HCT116 (cell line): ENCODE measurements at regions not wholly inside any gene's neighbourhood (a gene's known extent, or its start where the extent isn't known, plus 50 kb on each side); places are given as distances from the start of the nearest gene placed in this dataset.

Source experiments
- ATAC-seq: fragments of 200-7000 bp; cut with Tn5 transposase; 2 replicates; pipeline ENCODE4 v1.9.1; 2020; ENCODE audit warnings: mild to moderate bottlenecking, moderate library complexity
- BruUV-seq: library from RNA; stranded (reverse); fragments of 400-500 nt; replicated peaks from 2 replicates; lab custom pipeline; 2021; lab: Mats Ljungman, UMichigan
- CTCF ChIA-PET: fragments of 300-600 bp; sonication (Branson Sonifier 250); formaldehyde crosslinking; loops from one replicate; lab custom pipeline; 2021; ENCODE audit warnings: antibody characterized with exemption; lab: Charles Lee
- POLR2A ChIA-PET: fragments of 300-600, 350-600 bp; sonication (Branson Sonifier 250); formaldehyde crosslinking; loops from one replicate; lab custom pipeline; 2021; ENCODE audit warnings: antibody characterized with exemption; lab: Charles Lee
- RAD21 ChIA-PET, 2 experiments: fragments of 300-600 bp; sonication (Branson Sonifier 250); formaldehyde crosslinking; loops; one replicate each; lab custom pipeline; 2023; ENCODE audit warnings: low total read pairs in 2 of 2; ENCODE audit not compliant: uncharacterized antibody in 2 of 2, unreplicated experiment in 2 of 2, low non-redundant PET in 1 of 2; lab: Charles Lee
- DNase-seq: peaks from one replicate; pipeline ENCODE4 v3.0.0-alpha.2; 2010; ENCODE audit warnings: low read depth, low spot score
- H2AFZ ChIP-seq: fragments of 200-600 bp; shearing (Covaris generic), sonication (generic); 2 replicates; pipeline ENCODE4 v1.6.1; 2017; ENCODE audit warnings: low read depth, mixed run types, mixed read lengths, antibody characterized with exemption, low read length; ENCODE audit not compliant: poor library complexity, severe bottlenecking
- H3K27ac ChIP-seq: 2 replicates; pipeline ENCODE4 v1.5.1; 2012; ENCODE audit warnings: low read depth, low read length
- H3K27me3 ChIP-seq: fragments of 200-600 bp; sonication (generic); 2 replicates; pipeline ENCODE4 v1.6.1; 2016; ENCODE audit warnings: mixed run types, low read length, mixed read lengths; ENCODE audit not compliant: insufficient read depth
- H3K36me3 ChIP-seq, 2 experiments: fragments of 200-500 bp in 1 of 2; fragments of 200-600 bp in 1 of 2; sonication (Bioruptor generic) in 1 of 2; sonication (generic) in 1 of 2; 2 replicates each; pipeline versions ENCODE4 v1.5.1 to v1.6.1; 2014 to 2016; ENCODE audit warnings: low read length in 2 of 2, inconsistent platforms in 1 of 2, mixed read lengths in 1 of 2, mixed run types in 1 of 2; ENCODE audit not compliant: insufficient read depth in 2 of 2, control insufficient read depth in 1 of 2
- H3K4me1 ChIP-seq, 2 experiments: fragments of 200-600 bp in 1 of 2; sonication (generic) in 1 of 2; 2 replicates each; pipeline versions ENCODE4 v1.5.1 to v1.6.1; 2012 to 2017; ENCODE audit warnings: low read length in 2 of 2, inconsistent platforms in 1 of 2, mild to moderate bottlenecking in 1 of 2, mixed read lengths in 1 of 2, mixed run types in 1 of 2, moderate library complexity in 1 of 2; ENCODE audit not compliant: insufficient read depth in 2 of 2, control insufficient read depth in 1 of 2
- H3K4me2 ChIP-seq: fragments of 200-600 bp; sonication (generic); 2 replicates; pipeline ENCODE4 v1.6.1; 2017; ENCODE audit warnings: mixed run types, low read length, mixed read lengths
- H3K4me3 ChIP-seq, 2 experiments: fragments of 200-600 bp in 1 of 2; sonication (generic) in 1 of 2; replicated peaks in 1 of 2; 2 replicates each; pipeline ENCODE4 v1.5.1; 2011 to 2016; ENCODE audit warnings: low read length in 2 of 2, control low read depth in 1 of 2, low read depth in 1 of 2, mild to moderate bottlenecking in 1 of 2, mixed read lengths in 1 of 2, mixed run types in 1 of 2
- H3K79me2 ChIP-seq: fragments of 200-600 bp; sonication (generic); 2 replicates; pipeline ENCODE4 v1.6.1; 2017; ENCODE audit warnings: mild to moderate bottlenecking, mixed run types, low read length, moderate library complexity, mixed read lengths; ENCODE audit not compliant: insufficient read depth
- H3K9ac ChIP-seq: fragments of 200-600 bp; sonication (generic); 2 replicates; pipeline ENCODE4 v1.6.1; 2016; ENCODE audit warnings: low read length, mixed read lengths
- H3K9me2 ChIP-seq: fragments of 200-600 bp; sonication (generic), shearing (Covaris generic); 2 replicates; pipeline ENCODE4 v1.6.1; 2017; ENCODE audit warnings: mixed run types, mild to moderate bottlenecking, moderate library complexity; ENCODE audit not compliant: insufficient read depth
- H3K9me3 ChIP-seq, 2 experiments: fragments of 200-500 bp in 1 of 2; fragments of 200-600 bp in 1 of 2; sonication (Bioruptor generic) in 1 of 2; sonication (generic) in 1 of 2; 2 replicates each; pipeline ENCODE4 v1.6.1; 2014 to 2017; ENCODE audit warnings: low read length in 2 of 2, mixed read lengths in 2 of 2, inconsistent platforms in 1 of 2, low read depth in 1 of 2, mild to moderate bottlenecking in 1 of 2, mixed run types in 1 of 2, moderate library complexity in 1 of 2; ENCODE audit not compliant: control insufficient read depth in 1 of 2, insufficient read depth in 1 of 2
- H4K20me1 ChIP-seq: fragments of 200-600 bp; sonication (generic), shearing (Covaris generic); 2 replicates; pipeline ENCODE4 v1.6.1; 2017; ENCODE audit warnings: mixed run types, mild to moderate bottlenecking, moderate library complexity; ENCODE audit not compliant: insufficient read depth
- CEBPB ChIP-seq: IDR thresholded peaks from 2 replicates; pipeline ENCODE4 v1.6.1; 2012; ENCODE audit warnings: low read depth
- CTCF ChIP-seq, 3 experiments: fragments of 200-600 bp in 1 of 3; sonication (generic) in 1 of 3; IDR thresholded peaks in 2 of 3; conservative IDR thresholded peaks in 1 of 3; 2 replicates each; pipeline ENCODE4 v1.5.1; 2012 to 2017; ENCODE audit warnings: low read depth in 2 of 3, low read length in 2 of 3, antibody characterized with exemption in 1 of 3, borderline replicate concordance in 1 of 3, control low read depth in 1 of 3, mild to moderate bottlenecking in 1 of 3, mixed read lengths in 1 of 3, mixed run types in 1 of 3, moderate library complexity in 1 of 3; ENCODE audit not compliant: insufficient read depth in 1 of 3
- EGR1 ChIP-seq: IDR thresholded peaks from 2 replicates; pipeline ENCODE4 v1.6.1; 2012; ENCODE audit warnings: low read depth
- ELF1 ChIP-seq: IDR thresholded peaks from 2 replicates; pipeline ENCODE4 v1.6.1; 2012; ENCODE audit warnings: low read depth, borderline replicate concordance
- EZH2phosphoT487 ChIP-seq: fragments of 200-600 bp; IDR thresholded peaks from 2 replicates; pipeline ENCODE4 v1.6.1; 2018; ENCODE audit warnings: antibody characterized with exemption, borderline replicate concordance
- JUND ChIP-seq: IDR thresholded peaks from 2 replicates; pipeline ENCODE4 v1.6.1; 2012
- POLR2A ChIP-seq: IDR thresholded peaks from 2 replicates; pipeline ENCODE4 v1.7.0; 2011; ENCODE audit warnings: borderline replicate concordance; ENCODE audit not compliant: insufficient read depth, insufficient read length; ENCODE audit errors: extremely low read depth
- ZBTB33 ChIP-seq: IDR thresholded peaks from 2 replicates; pipeline ENCODE4 v1.6.1; 2011; ENCODE audit warnings: mild to moderate bottlenecking, low read length, moderate library complexity; ENCODE audit not compliant: insufficient replicate concordance; ENCODE audit errors: extremely low read depth
- ZFX ChIP-seq: fragments of 450-650 bp; IDR thresholded peaks from 2 replicates; pipeline ENCODE4 v1.6.1; 2017
- ZNF274 ChIP-seq: fragments of 200-500 bp; sonication (Bioruptor generic); IDR thresholded peaks from 2 replicates; pipeline ENCODE4 v1.6.1; 2014; ENCODE audit warnings: mild to moderate bottlenecking, low read depth, low read length, inconsistent platforms
- intact Hi-C: fragments of 100-400 bp; cut with micrococcal nuclease; formaldehyde crosslinking; loops from 2 replicates; pipeline ENCODE4 v1.10.0; 2022

DNA sequence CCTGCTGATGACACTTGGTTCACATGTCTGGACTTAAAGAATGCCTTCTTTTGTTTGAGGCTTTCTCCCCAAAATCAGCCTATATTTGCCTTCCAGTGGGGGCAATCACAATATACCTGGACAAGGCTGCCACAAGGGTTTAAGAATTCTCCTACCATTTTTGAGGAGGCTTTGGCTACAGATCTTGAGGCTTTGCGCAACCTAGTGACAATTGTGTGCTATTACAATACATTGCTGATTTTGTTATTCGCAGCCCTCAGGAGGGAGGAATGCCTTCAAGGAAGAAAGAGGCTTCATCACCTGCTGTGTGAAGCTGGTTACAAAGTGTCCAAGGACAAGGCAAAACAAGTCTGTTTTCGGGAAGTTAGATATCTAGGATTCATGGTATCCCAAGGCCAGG is 50.8 kb upstream of the OR4C15 start:
- H3K4me1 ChIP-seq = no peaks in the 10 kb centered on the region
- no TSS peak for BruUV-seq
- H3K79me2 ChIP-seq = no peaks in the 10 kb centered on the region
- TF ChIP-seq POLR2A (no peak), ZBTB33 (no peak), EZH2phosphoT487 (no peak), CEBPB (no peak), ZNF274 (no peak), ZFX (no peak), CTCF (IDR thresholded peaks at IDR 0.05 in 2 of 3, conservative IDR thresholded peaks at IDR 0.05 in 1 of 3; ENCODE audit: borderline replicate concordance in 1 of 3, insufficient read depth in 1 of 3, low read depth in 2 of 3, low read length in 2 of 3) (no peak), ELF1 (no peak), JUND (no peak), EGR1 (no peak)
- H3K4me2 ChIP-seq = no peak overlapping the region
- CTCF ChIA-PET = no interaction called here
- intact Hi-C loops = no loop called here
- no peak for DNase-seq
- no peaks in the 10 kb centered on the region for H3K27me3 ChIP-seq
- POLR2A ChIA-PET = no interaction called here
- H3K36me3 ChIP-seq = no peaks in the 10 kb centered on the region
- H4K20me1 ChIP-seq = no peaks in the 10 kb centered on the region
- RAD21 ChIA-PET = no interaction called here
- H3K9ac ChIP-seq = no peak overlapping the region
- no peak overlapping the region for H2AFZ ChIP-seq
- H3K4me3 ChIP-seq = no peak overlapping the region
- H3K27ac ChIP-seq = no peak overlapping the region
- H3K9me2 ChIP-seq = no peaks in the 10 kb centered on the region
- ATAC-seq = no peak
- H3K9me3 ChIP-seq = peaks cover 4 to 27% of the 10 kb centered on the region in 2 experiments; a peak in 2 of 4 replicates
